Suppressor macrophage treated with lipopolysaccharide for 1 hour (primary cell): ENCODE measurements at regions not wholly inside any gene's neighbourhood (a gene's known extent, or its start where the extent isn't known, plus 50 kb on each side); places are given as distances from the start of the nearest gene placed in this dataset.
"Not testable (repeated sequence)": the region's sequence is repeated elsewhere in the genome, so short reads cannot be mapped to it uniquely, and the experiment has no call there.

Source experiments
- DNase-seq, 3 donors: peaks; one replicate each; pipeline ENCODE4 v3.0.0-alpha.2; 2020 to 2022

GRCh38 chr17:71176928-71177443 lies 943.8 kb upstream of the SOX9 start:
- no peak for DNase-seq

- DNase-seq, result no peak
These were observed 939.9 kb upstream of the SOX9 start for GRCh38 chr17:71180801-71181385.

- no peak for DNase-seq
These were observed 937.7 kb upstream of the SOX9 start for GRCh38 chr17:71183066-71183660.

- no peak for DNase-seq
These were observed 936.1 kb upstream of the SOX9 start for GRCh38 chr17:71184716-71185115.

GRCh38 chr17:71187145-71187878 lies 933.5 kb upstream of the SOX9 start:
- DNase-seq, result no peak

- no peak for DNase-seq
These were observed 931.9 kb upstream of the SOX9 start for GRCh38 chr17:71188811-71189492.

- DNase-seq, result no peak
These were observed 931.4 kb upstream of the SOX9 start for GRCh38 chr17:71189493-71189831.

GRCh38 chr17:71192039-71192555 lies 928.7 kb upstream of the SOX9 start:
- DNase-seq, result no peak

GRCh38 chr17:71192848-71193247 lies 928.0 kb upstream of the SOX9 start:
- no peak for DNase-seq

- peak in 1 of 3 donors; percentile 10 for DNase-seq
These were observed 920.2 kb upstream of the SOX9 start for GRCh38 chr17:71200597-71200996.

GRCh38 chr17:71201639-71202038 lies 919.2 kb upstream of the SOX9 start:
- DNase-seq, result no peak

- no peak for DNase-seq
These were observed 918.4 kb upstream of the SOX9 start for GRCh38 chr17:71202449-71202848.

GRCh38 chr17:71203953-71204352 lies 916.9 kb upstream of the SOX9 start:
- DNase-seq, result peak in 1 of 3 donors; percentile 3

GRCh38 chr17:71205951-71206350 lies 914.9 kb upstream of the SOX9 start:
- not testable (repeated sequence) for DNase-seq

- no peak for DNase-seq
These were observed 912.6 kb upstream of the SOX9 start for GRCh38 chr17:71208111-71208704.

GRCh38 chr17:71213936-71214335 lies 906.9 kb upstream of the SOX9 start:
- DNase-seq, result no peak

GRCh38 chr17:71217769-71218168 lies 903.1 kb upstream of the SOX9 start:
- DNase-seq, result no peak

- no peak for DNase-seq
These were observed 895.8 kb upstream of the SOX9 start for GRCh38 chr17:71224824-71225575.

GRCh38 chr17:71227841-71228240 lies 893.0 kb upstream of the SOX9 start:
- DNase-seq, result no peak

- no peak for DNase-seq
These were observed 891.8 kb upstream of the SOX9 start for GRCh38 chr17:71229070-71229469.

- DNase-seq, result no peak
These were observed 887.8 kb upstream of the SOX9 start for GRCh38 chr17:71232801-71233559.
